Left renal cortex interstitium (tissue), 4 donors: ENCODE measurements at regions not wholly inside any gene's neighbourhood (a gene's known extent, or its start where the extent isn't known, plus 50 kb on each side); places are given as distances from the start of the nearest gene placed in this dataset.
A peak's percentile ranks its signal among the peaks of the same experiment; 100 is the strongest.

Experiments
- DNase-seq, 4 donors: peaks; one replicate each; pipeline ENCODE4 v3.0.0-alpha.2; 2013; ENCODE audit warnings: low read depth in 4 of 4, low spot score in 2 of 4, missing footprints in 1 of 4

- DNase-seq: no peak
These were observed 356.0 kb upstream of the ISL1 start for GRCh38 chr5:51027271-51027670.

GRCh38 chr5:51028394-51028793 lies 354.9 kb upstream of the ISL1 start:
- no peak for DNase-seq

- no peak for DNase-seq
These were observed 350.0 kb upstream of the ISL1 start for GRCh38 chr5:51033215-51033614.

- DNase-seq: no peak
These were observed 348.9 kb upstream of the ISL1 start for GRCh38 chr5:51034222-51034901.

- no peak for DNase-seq
These were observed 343.6 kb upstream of the ISL1 start for GRCh38 chr5:51039424-51040329.

- DNase-seq: no peak
These were observed 339.5 kb upstream of the ISL1 start for GRCh38 chr5:51043745-51044144.

GRCh38 chr5:51047369-51047768 lies 335.9 kb upstream of the ISL1 start:
- no peak for DNase-seq

- DNase-seq: no peak
These were observed 329.9 kb upstream of the ISL1 start for GRCh38 chr5:51053361-51053760.

GRCh38 chr5:51060953-51061352 lies 322.3 kb upstream of the ISL1 start:
- DNase-seq: no peak

- no peak for DNase-seq
These were observed 310.3 kb upstream of the ISL1 start for GRCh38 chr5:51072937-51073336.

- DNase-seq: no peak
These were observed 300.5 kb upstream of the ISL1 start for GRCh38 chr5:51082741-51083140.

- no peak for DNase-seq
These were observed 291.4 kb upstream of the ISL1 start for GRCh38 chr5:51091816-51092215.

- no peak for DNase-seq
These were observed 287.8 kb upstream of the ISL1 start for GRCh38 chr5:51095486-51095885.

- no peak for DNase-seq
These were observed 286.4 kb upstream of the ISL1 start for GRCh38 chr5:51096859-51097258.

- DNase-seq: no peak
These were observed 283.9 kb upstream of the ISL1 start for GRCh38 chr5:51099173-51099853.

- peak in 1 of 4 donors; percentile 2 for DNase-seq
These were observed 278.7 kb upstream of the ISL1 start for GRCh38 chr5:51104556-51104955.

- DNase-seq: no peak
These were observed 273.4 kb upstream of the ISL1 start for GRCh38 chr5:51109786-51110410.

- no peak for DNase-seq
These were observed 252.0 kb upstream of the ISL1 start for GRCh38 chr5:51131266-51131665.

GRCh38 chr5:51138164-51138563 lies 245.1 kb upstream of the ISL1 start:
- DNase-seq: no peak

GRCh38 chr5:51148437-51148836 lies 234.8 kb upstream of the ISL1 start:
- DNase-seq: no peak

GRCh38 chr5:51156222-51156621 lies 227.0 kb upstream of the ISL1 start:
- no peak for DNase-seq
